Fibroblast of lung (primary cell): ENCODE measurements at regions not wholly inside any gene's neighbourhood (a gene's known extent, or its start where the extent isn't known, plus 50 kb on each side); places are given as distances from the start of the nearest gene placed in this dataset.

Experiments used
- CTCF ChIP-seq, 2 donors: IDR thresholded peaks in 1 of 2; conservative IDR thresholded peaks in 1 of 2; 1 replicate in 1 of 2; 2 replicates in 1 of 2; pipeline ENCODE4 v1.5.1; 2011 to 2012; ENCODE audit warnings: low read length in 2 of 2, control low read depth in 1 of 2, inconsistent platforms in 1 of 2, low read depth in 1 of 2, mild to moderate bottlenecking in 1 of 2
- EZH2 ChIP-seq: IDR thresholded peaks from 2 replicates; pipeline ENCODE4 v1.5.1; 2012; ENCODE audit warnings: low read length, control low read depth, mild to moderate bottlenecking; ENCODE audit errors: missing control alignments

GRCh38 chr1:195185736-195186135, 1422.5 kb downstream of the KCNT2 start:
- TF ChIP-seq CTCF (conservative IDR thresholded peaks at IDR 0.05 in 1 of 2, IDR thresholded peaks at IDR 0.05 in 1 of 2; ENCODE audit: low read depth in 1 of 2, low read length in 2 of 2): no peak
- TF ChIP-seq EZH2: no peak
